Stimulated activated effector memory CD8-positive, alpha-beta T cell treated with anti-CD3 and anti-CD28 coated beads, Interleukin-12 subunit alpha, Interleukin-12 subunit beta, amount 100 ng/mL, for 72 hours (primary cell): ENCODE measurements at regions not wholly inside any gene's neighbourhood (a gene's known extent, or its start where the extent isn't known, plus 50 kb on each side); places are given as distances from the start of the nearest gene placed in this dataset.
"Not testable (repeated sequence)": the region's sequence is repeated elsewhere in the genome, so short reads cannot be mapped to it uniquely, and the experiment has no call there.

Experiments
- ATAC-seq: fragments of 150-1000 bp; cut with Tn5 transposase; 2 replicates; pipeline ENCODE4 v1.10.0; 2021
- DNase-seq, 2 donors: peaks; one replicate each; pipeline ENCODE4 v3.0.0; 2021 to 2022; ENCODE audit warnings: low spot score in 2 of 2
- H3K27ac Mint-ChIP-seq: one replicate; pipeline ENCODE4 v1.8.0; 2022; ENCODE audit warnings: mild to moderate bottlenecking, mixed read lengths
- H3K36me3 Mint-ChIP-seq: one replicate; pipeline ENCODE4 v1.8.0; 2022; ENCODE audit warnings: mild to moderate bottlenecking, mixed read lengths
- H3K4me1 Mint-ChIP-seq: one replicate; pipeline ENCODE4 v1.8.0; 2022; ENCODE audit warnings: mixed read lengths
- H3K4me3 Mint-ChIP-seq: one replicate; pipeline ENCODE4 v1.8.0; 2022; ENCODE audit warnings: mild to moderate bottlenecking, mixed read lengths
- H3K9me3 Mint-ChIP-seq: one replicate; pipeline ENCODE4 v1.8.0; 2022; ENCODE audit warnings: mixed read lengths

- Mint-ChIP-seq H3K4me1 (no peaks in the 10 kb centered on the region), H3K4me3 (no peak overlapping the region), H3K27ac (no peak overlapping the region), H3K36me3 (no peaks in the 10 kb centered on the region), H3K9me3 (peaks cover 6% of the 10 kb centered on the region)
- ATAC-seq (no peak), DNase-seq (no peak)
Measured at GRCh38 chr4:33711826-33712225, 2532.5 kb downstream of the ARAP2 start.

- ATAC-seq (no peak), DNase-seq (no peak)
- Mint-ChIP-seq H3K4me3 (no peak overlapping the region), H3K4me1 (no peaks in the 10 kb centered on the region), H3K27ac (no peak overlapping the region), H3K9me3 (peaks cover 12% of the 10 kb centered on the region), H3K36me3 (no peaks in the 10 kb centered on the region)
Measured at GRCh38 chr4:33714971-33715370, 2529.3 kb downstream of the ARAP2 start.

- Mint-ChIP-seq H3K9me3 (peaks cover 12% of the 10 kb centered on the region), H3K4me3 (no peak overlapping the region), H3K27ac (no peak overlapping the region), H3K4me1 (no peaks in the 10 kb centered on the region), H3K36me3 (no peaks in the 10 kb centered on the region)
- ATAC-seq (no peak), DNase-seq (no peak)
Measured at GRCh38 chr4:33715841-33716395, 2528.4 kb downstream of the ARAP2 start.

GRCh38 chr4:33722254-33722653 lies 2522.1 kb downstream of the ARAP2 start:
- no peak for ATAC-seq
- peaks cover 16% of the 10 kb centered on the region for H3K9me3 Mint-ChIP-seq
- no peaks in the 10 kb centered on the region for H3K36me3 Mint-ChIP-seq
- DNase-seq, result no peak
- H3K27ac Mint-ChIP-seq, result no peak overlapping the region
- H3K4me3 Mint-ChIP-seq, result no peak overlapping the region
- no peaks in the 10 kb centered on the region for H3K4me1 Mint-ChIP-seq

- Mint-ChIP-seq H3K27ac (no peak overlapping the region), H3K4me1 (no peaks in the 10 kb centered on the region), H3K9me3 (peaks cover 13% of the 10 kb centered on the region), H3K4me3 (no peak overlapping the region), H3K36me3 (no peaks in the 10 kb centered on the region)
- ATAC-seq (no peak), DNase-seq (no peak)
Measured at GRCh38 chr4:33722800-33723516, 2521.4 kb downstream of the ARAP2 start.

GRCh38 chr4:33724685-33725084 lies 2519.6 kb downstream of the ARAP2 start:
- H3K9me3 Mint-ChIP-seq, result peaks cover 12% of the 10 kb centered on the region
- H3K27ac Mint-ChIP-seq, result no peak overlapping the region
- H3K4me1 Mint-ChIP-seq, result no peaks in the 10 kb centered on the region
- DNase-seq (no peak), ATAC-seq (no peak)
- H3K4me3 Mint-ChIP-seq, result no peak overlapping the region
- H3K36me3 Mint-ChIP-seq, result no peaks in the 10 kb centered on the region

- Mint-ChIP-seq H3K27ac (no peak overlapping the region), H3K36me3 (no peaks in the 10 kb centered on the region), H3K4me1 (no peaks in the 10 kb centered on the region), H3K4me3 (no peak overlapping the region), H3K9me3 (peaks cover 13% of the 10 kb centered on the region)
- DNase-seq (no peak), ATAC-seq (no peak)
Measured at GRCh38 chr4:33725861-33726260, 2518.5 kb downstream of the ARAP2 start.

- ATAC-seq, result no peak
- Mint-ChIP-seq H3K4me3 (no peak overlapping the region), H3K4me1 (no peaks in the 10 kb centered on the region), H3K27ac (no peak overlapping the region), H3K9me3 (peaks cover 6% of the 10 kb centered on the region), H3K36me3 (no peaks in the 10 kb centered on the region)
- no peak for DNase-seq
Measured at GRCh38 chr4:33737726-33738125, 2506.6 kb downstream of the ARAP2 start.

GRCh38 chr4:33739884-33740632 lies 2504.3 kb downstream of the ARAP2 start:
- Mint-ChIP-seq H3K9me3 (peaks cover 10% of the 10 kb centered on the region), H3K27ac (no peak overlapping the region)

GRCh38 chr4:33740871-33741270 lies 2503.4 kb downstream of the ARAP2 start:
- H3K4me3 Mint-ChIP-seq, ATAC-seq, H3K4me1 Mint-ChIP-seq, H3K36me3 Mint-ChIP-seq, DNase-seq, H3K27ac Mint-ChIP-seq: not testable (repeated sequence)
- H3K9me3 Mint-ChIP-seq, result peaks cover 13% of the 10 kb centered on the region

More at GRCh38 chr4:33739884-33740632, 2504.3 kb downstream of the ARAP2 start:
- Mint-ChIP-seq H3K4me1 (no peaks in the 10 kb centered on the region), H3K36me3 (no peaks in the 10 kb centered on the region), H3K4me3 (no peak overlapping the region)
- ATAC-seq (no peak), DNase-seq (no peak)

- Mint-ChIP-seq H3K27ac (no peak overlapping the region), H3K9me3 (peaks cover 13% of the 10 kb centered on the region), H3K36me3 (no peaks in the 10 kb centered on the region), H3K4me1 (no peaks in the 10 kb centered on the region), H3K4me3 (no peak overlapping the region)
- no peak for DNase-seq
- no peak for ATAC-seq
Measured at GRCh38 chr4:33746979-33747378, 2497.3 kb downstream of the ARAP2 start.

GRCh38 chr4:33751050-33751449 lies 2493.3 kb downstream of the ARAP2 start:
- H3K4me3 Mint-ChIP-seq, result no peak overlapping the region
- ATAC-seq (no peak), DNase-seq (no peak)
- no peaks in the 10 kb centered on the region for H3K36me3 Mint-ChIP-seq
- no peaks in the 10 kb centered on the region for H3K4me1 Mint-ChIP-seq
- no peak overlapping the region for H3K27ac Mint-ChIP-seq
- H3K9me3 Mint-ChIP-seq, result peaks cover 5% of the 10 kb centered on the region

- Mint-ChIP-seq H3K4me3 (no peak overlapping the region), H3K36me3 (no peaks in the 10 kb centered on the region), H3K9me3 (peaks cover 6% of the 10 kb centered on the region), H3K4me1 (no peaks in the 10 kb centered on the region), H3K27ac (no peak overlapping the region)
- ATAC-seq (no peak), DNase-seq (no peak)
Measured at GRCh38 chr4:33772582-33772981, 2471.7 kb downstream of the ARAP2 start.

- DNase-seq (no peak), ATAC-seq (no peak)
- no peaks in the 10 kb centered on the region for H3K4me1 Mint-ChIP-seq
- H3K36me3 Mint-ChIP-seq, result no peaks in the 10 kb centered on the region
- peaks cover 17% of the 10 kb centered on the region for H3K9me3 Mint-ChIP-seq
- H3K27ac Mint-ChIP-seq, result no peak overlapping the region
- H3K4me3 Mint-ChIP-seq, result no peak overlapping the region
Measured at GRCh38 chr4:33780952-33781791, 2463.1 kb downstream of the ARAP2 start.

- Mint-ChIP-seq H3K27ac (no peak overlapping the region), H3K4me1 (no peaks in the 10 kb centered on the region), H3K4me3 (no peak overlapping the region), H3K36me3 (no peaks in the 10 kb centered on the region), H3K9me3 (peaks cover 12% of the 10 kb centered on the region)
- no peak for DNase-seq
- no peak for ATAC-seq
Measured at GRCh38 chr4:33785843-33786242, 2458.5 kb downstream of the ARAP2 start.
